ENCODE measurements at regions not wholly inside any gene's neighbourhood (a gene's known extent, or its start where the extent isn't known, plus 50 kb on each side); places are given as distances from the start of the nearest gene placed in this dataset.
"Not testable (repeated sequence)": the region's sequence is repeated elsewhere in the genome, so short reads cannot be mapped to it uniquely, and the experiment has no call there.

DNA sequence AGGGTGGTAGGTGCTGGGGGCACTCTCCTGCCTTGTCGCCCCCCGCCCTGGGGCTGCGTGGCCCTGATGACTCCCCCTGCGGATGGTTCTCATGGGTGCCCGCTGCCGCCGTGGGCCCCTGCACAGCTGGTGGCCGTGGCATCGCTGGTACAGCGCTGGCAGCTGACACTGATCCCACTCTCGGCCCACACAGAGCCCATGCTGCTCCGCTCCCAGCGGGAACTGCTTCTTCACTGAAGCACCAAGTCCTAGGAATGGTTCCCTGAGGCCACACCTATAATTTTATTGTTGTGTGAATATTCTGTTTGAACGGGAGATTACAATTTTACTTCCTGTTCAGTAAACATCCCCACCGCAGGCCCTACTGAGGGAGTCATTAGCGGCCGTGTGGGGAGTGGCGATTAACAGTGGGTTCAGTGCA lies 138.6 kb upstream of the NKX1-1 start:
- H3K9me1 ChIP-seq (replicated peaks; ENCODE audit: control insufficient read depth, extremely low read depth, insufficient read depth, low read length), result no peaks in the 10 kb centered on the region
- BruUV-seq (replicated peaks), result no TSS peak
- H3K4me2 ChIP-seq (ENCODE audit: insufficient read depth, low read length), result no peak overlapping the region
- H3K4me3 ChIP-seq (replicated peaks in 1 of 3; ENCODE audit: insufficient read depth in 1 of 3, low read depth in 1 of 3, low read length in 3 of 3), result no peak overlapping the region
- intact Hi-C loops (cut with micrococcal nuclease), result no loop called here
- H3K79me2 ChIP-seq (ENCODE audit: control insufficient read depth, insufficient read depth, low read length), result no peaks in the 10 kb centered on the region
- H3K27ac ChIP-seq (ENCODE audit: insufficient read depth, low read depth, low read length), result no peak overlapping the region
- no peaks in the 10 kb centered on the region for H3K9me3 ChIP-seq (replicated peaks; ENCODE audit: control insufficient read depth, insufficient read depth, low read length)
- FAIRE-seq (no peak), DNase-seq (ENCODE audit: low read depth, low spot score) (peak; percentile 24)
- H2AFZ ChIP-seq (ENCODE audit: low read depth, low read length), result no peak overlapping the region
- H3K36me3 ChIP-seq (ENCODE audit: control insufficient read depth in 2 of 2, extremely low read depth in 1 of 2, insufficient read depth in 2 of 2, low read length in 2 of 2), result no peaks in the 10 kb centered on the region
- TF ChIP-seq GATA2 (IDR thresholded peaks at IDR 0.05; ENCODE audit: insufficient read depth, insufficient read length, low read depth, low read length) (no peak), MYC (IDR thresholded peaks at IDR 0.05; ENCODE audit: low read depth, low read length) (no peak), FOS (IDR thresholded peaks at IDR 0.05; ENCODE audit: borderline replicate concordance, insufficient read depth, low read length) (no peak), POLR2AphosphoS5 (IDR thresholded peaks at IDR 0.05; ENCODE audit: insufficient read depth, low read depth, low read length) (no peak), POLR2A (IDR thresholded peaks at IDR 0.05; ENCODE audit: low read depth, low read length) (no peak), JUN (IDR thresholded peaks at IDR 0.05; ENCODE audit: borderline replicate concordance, insufficient read depth, insufficient read length, low read depth) (no peak), EZH2 (IDR thresholded peaks at IDR 0.05; ENCODE audit: borderline replicate concordance, low read depth, low read length, severe bottlenecking) (no peak)
- TF ChIP-seq, protein P1, sequence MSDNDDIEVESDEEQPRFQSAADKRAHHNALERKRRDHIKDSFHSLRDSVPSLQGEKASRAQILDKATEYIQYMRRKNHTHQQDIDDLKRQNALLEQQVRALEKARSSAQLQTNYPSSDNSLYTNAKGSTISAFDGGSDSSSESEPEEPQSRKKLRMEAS (IDR thresholded peaks at IDR 0.05; ENCODE audit: insufficient read depth, insufficient read length), result no peak
- TF ChIP-seq, protein P2, sequence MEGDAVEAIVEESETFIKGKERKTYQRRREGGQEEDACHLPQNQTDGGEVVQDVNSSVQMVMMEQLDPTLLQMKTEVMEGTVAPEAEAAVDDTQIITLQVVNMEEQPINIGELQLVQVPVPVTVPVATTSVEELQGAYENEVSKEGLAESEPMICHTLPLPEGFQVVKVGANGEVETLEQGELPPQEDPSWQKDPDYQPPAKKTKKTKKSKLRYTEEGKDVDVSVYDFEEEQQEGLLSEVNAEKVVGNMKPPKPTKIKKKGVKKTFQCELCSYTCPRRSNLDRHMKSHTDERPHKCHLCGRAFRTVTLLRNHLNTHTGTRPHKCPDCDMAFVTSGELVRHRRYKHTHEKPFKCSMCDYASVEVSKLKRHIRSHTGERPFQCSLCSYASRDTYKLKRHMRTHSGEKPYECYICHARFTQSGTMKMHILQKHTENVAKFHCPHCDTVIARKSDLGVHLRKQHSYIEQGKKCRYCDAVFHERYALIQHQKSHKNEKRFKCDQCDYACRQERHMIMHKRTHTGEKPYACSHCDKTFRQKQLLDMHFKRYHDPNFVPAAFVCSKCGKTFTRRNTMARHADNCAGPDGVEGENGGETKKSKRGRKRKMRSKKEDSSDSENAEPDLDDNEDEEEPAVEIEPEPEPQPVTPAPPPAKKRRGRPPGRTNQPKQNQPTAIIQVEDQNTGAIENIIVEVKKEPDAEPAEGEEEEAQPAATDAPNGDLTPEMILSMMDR (IDR thresholded peaks at IDR 0.05; ENCODE audit: extremely low read depth in 1 of 2, insufficient read depth in 1 of 2, low read depth in 1 of 2, low read length in 2 of 2), result no peak
- dilution Hi-C loops (cut with MboI; ENCODE audit: extremely low pct_ligation_motif_present, low sequenced_read_pairs), result no loop called here
- ChIA-PET CTCF (no interaction called here), POLR2A (no interaction called here)
- no peaks in the 10 kb centered on the region for H3K27me3 ChIP-seq (ENCODE audit: control insufficient read depth in 2 of 2, insufficient read depth in 2 of 2, low read length in 2 of 2)
- no peaks in the 10 kb centered on the region for H4K20me1 ChIP-seq (replicated peaks; ENCODE audit: control insufficient read depth, extremely low read depth, insufficient read depth, low read length)
- peaks cover 8% of the 10 kb centered on the region for H3K4me1 ChIP-seq (ENCODE audit: control insufficient read depth, extremely low read depth, insufficient read depth, low read length)
- no peak overlapping the region for H3K9ac ChIP-seq (replicated peaks; ENCODE audit: extremely low read depth, insufficient read depth, low read length)

DNA sequence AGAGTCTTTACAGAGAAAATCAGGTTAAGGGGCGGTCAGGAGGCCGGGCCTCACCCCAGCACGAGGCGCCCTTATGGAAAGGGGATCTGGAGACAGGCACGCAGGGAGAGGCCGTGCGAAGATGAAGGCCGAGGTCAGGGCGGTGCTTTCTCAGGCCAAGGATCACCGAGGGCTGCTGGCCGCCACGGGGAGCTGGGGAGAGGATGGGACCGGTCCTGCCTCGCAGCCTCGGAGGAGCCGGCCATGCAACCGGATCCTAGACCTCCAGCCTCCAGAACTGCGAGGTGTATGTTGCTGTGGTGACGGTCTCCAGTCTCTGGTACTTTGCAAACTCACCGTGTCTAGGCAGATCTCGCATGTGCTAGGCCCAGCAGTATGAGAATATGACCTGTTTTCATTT lies 138.2 kb upstream of the NKX1-1 start:
- H3K27me3 ChIP-seq (ENCODE audit: control insufficient read depth in 2 of 2, insufficient read depth in 2 of 2, low read length in 2 of 2); FAIRE-seq; H3K9me1 ChIP-seq (replicated peaks; ENCODE audit: control insufficient read depth, extremely low read depth, insufficient read depth, low read length); H3K36me3 ChIP-seq (ENCODE audit: control insufficient read depth in 2 of 2, extremely low read depth in 1 of 2, insufficient read depth in 2 of 2, low read length in 2 of 2); intact Hi-C loops (cut with micrococcal nuclease); POLR2A ChIA-PET; H3K4me1 ChIP-seq (ENCODE audit: control insufficient read depth, extremely low read depth, insufficient read depth, low read length); H4K20me1 ChIP-seq (replicated peaks; ENCODE audit: control insufficient read depth, extremely low read depth, insufficient read depth, low read length); dilution Hi-C loops (cut with MboI; ENCODE audit: extremely low pct_ligation_motif_present, low sequenced_read_pairs); H3K9me3 ChIP-seq (replicated peaks; ENCODE audit: control insufficient read depth, insufficient read depth, low read length); CTCF ChIA-PET; H3K4me2 ChIP-seq (ENCODE audit: insufficient read depth, low read length); BruUV-seq (replicated peaks); H3K79me2 ChIP-seq (ENCODE audit: control insufficient read depth, insufficient read depth, low read length); H3K9ac ChIP-seq (replicated peaks; ENCODE audit: extremely low read depth, insufficient read depth, low read length); H3K4me3 ChIP-seq (replicated peaks in 1 of 3; ENCODE audit: insufficient read depth in 1 of 3, low read depth in 1 of 3, low read length in 3 of 3); H2AFZ ChIP-seq (ENCODE audit: low read depth, low read length); H3K27ac ChIP-seq (ENCODE audit: insufficient read depth, low read depth, low read length); DNase-seq (ENCODE audit: low read depth, low spot score): not testable (repeated sequence)

Measured in endothelial cell of umbilical vein (primary cell).